Mesothelial cell of epicardium (in vitro differentiated cells): ENCODE measurements at regions not wholly inside any gene's neighbourhood (a gene's known extent, or its start where the extent isn't known, plus 50 kb on each side); places are given as distances from the start of the nearest gene placed in this dataset.

Experiments
- DNase-seq, 2 experiments: peaks; one replicate each; pipeline ENCODE4 v3.0.0; 2021; ENCODE audit warnings: low spot score in 2 of 2; ENCODE audit not compliant: unreplicated experiment in 2 of 2
- H3K27ac Mint-ChIP-seq: 2 replicates; pipeline ENCODE4 v1.8.0; 2021; ENCODE audit warnings: mixed read lengths
- H3K27me3 Mint-ChIP-seq: 2 replicates; pipeline ENCODE4 v1.8.0; 2021; ENCODE audit warnings: low read depth, mixed read lengths
- H3K36me3 Mint-ChIP-seq: 2 replicates; pipeline ENCODE4 v1.8.0; 2021; ENCODE audit warnings: mixed read lengths
- H3K4me1 Mint-ChIP-seq: 2 replicates; pipeline ENCODE4 v1.8.0; 2021; ENCODE audit warnings: mixed read lengths
- H3K4me3 Mint-ChIP-seq: 2 replicates; pipeline ENCODE4 v1.8.0; 2021; ENCODE audit warnings: mild to moderate bottlenecking, moderate library complexity, mixed read lengths
- H3K9me3 Mint-ChIP-seq: 2 replicates; pipeline ENCODE4 v1.8.0; 2021; ENCODE audit warnings: mixed read lengths
- TF ChIP-seq, protein P1 (sequence below): fragments of 200-600 bp; sonication (generic); IDR thresholded peaks from one replicate; pipeline ENCODE4 v1.5.0; 2021; ENCODE audit warnings: antibody characterized with exemption; ENCODE audit not compliant: unreplicated experiment

GRCh38 chr15:101559952-101560351 is 70.4 kb upstream of the PCSK6 start:
- TF ChIP-seq, protein P1, sequence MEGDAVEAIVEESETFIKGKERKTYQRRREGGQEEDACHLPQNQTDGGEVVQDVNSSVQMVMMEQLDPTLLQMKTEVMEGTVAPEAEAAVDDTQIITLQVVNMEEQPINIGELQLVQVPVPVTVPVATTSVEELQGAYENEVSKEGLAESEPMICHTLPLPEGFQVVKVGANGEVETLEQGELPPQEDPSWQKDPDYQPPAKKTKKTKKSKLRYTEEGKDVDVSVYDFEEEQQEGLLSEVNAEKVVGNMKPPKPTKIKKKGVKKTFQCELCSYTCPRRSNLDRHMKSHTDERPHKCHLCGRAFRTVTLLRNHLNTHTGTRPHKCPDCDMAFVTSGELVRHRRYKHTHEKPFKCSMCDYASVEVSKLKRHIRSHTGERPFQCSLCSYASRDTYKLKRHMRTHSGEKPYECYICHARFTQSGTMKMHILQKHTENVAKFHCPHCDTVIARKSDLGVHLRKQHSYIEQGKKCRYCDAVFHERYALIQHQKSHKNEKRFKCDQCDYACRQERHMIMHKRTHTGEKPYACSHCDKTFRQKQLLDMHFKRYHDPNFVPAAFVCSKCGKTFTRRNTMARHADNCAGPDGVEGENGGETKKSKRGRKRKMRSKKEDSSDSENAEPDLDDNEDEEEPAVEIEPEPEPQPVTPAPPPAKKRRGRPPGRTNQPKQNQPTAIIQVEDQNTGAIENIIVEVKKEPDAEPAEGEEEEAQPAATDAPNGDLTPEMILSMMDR = no peak
- no peak for DNase-seq
- Mint-ChIP-seq H3K27ac (no peak overlapping the region), H3K9me3 (peaks cover 7% of the 10 kb centered on the region), H3K27me3 (peaks cover 21% of the 10 kb centered on the region), H3K4me3 (no peak overlapping the region), H3K36me3 (no peaks in the 10 kb centered on the region), H3K4me1 (peaks cover 25% of the 10 kb centered on the region)

- peaks cover 25% of the 10 kb centered on the region for H3K4me1 Mint-ChIP-seq
Observed at GRCh38 chr15:101558221-101558941, 68.9 kb upstream of the PCSK6 start.

DNA sequence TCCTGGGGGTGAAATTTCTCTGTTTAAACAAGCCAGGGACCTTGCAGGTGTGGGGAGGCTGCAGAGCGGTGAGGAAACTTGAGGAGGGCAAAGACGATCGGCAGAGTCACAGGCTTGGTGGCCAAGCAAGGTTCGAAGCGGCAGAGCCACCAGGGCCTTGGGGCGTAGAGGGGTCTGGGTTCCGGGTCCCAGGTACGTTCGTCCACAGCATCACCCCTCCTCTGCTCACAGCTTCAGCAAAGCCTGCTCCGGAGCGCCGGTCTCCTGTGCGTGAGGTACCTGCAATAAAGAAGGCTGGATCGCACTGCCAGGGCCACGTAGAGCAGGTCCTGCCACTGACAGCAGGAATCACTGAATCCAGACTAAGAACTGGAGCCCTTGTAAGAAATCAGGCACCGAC is 66.8 kb upstream of the PCSK6 start:
- Mint-ChIP-seq H3K27me3 (peaks cover 14% of the 10 kb centered on the region), H3K36me3 (no peaks in the 10 kb centered on the region), H3K9me3 (peaks cover 5% of the 10 kb centered on the region), H3K27ac (no peak overlapping the region), H3K4me1 (peaks cover 25% of the 10 kb centered on the region), H3K4me3 (no peak overlapping the region)
- DNase-seq = no peak
- TF ChIP-seq, protein P1 = no peak

More at GRCh38 chr15:101558221-101558941, 68.9 kb upstream of the PCSK6 start:
- no peak for DNase-seq
- Mint-ChIP-seq H3K4me3 (no peak overlapping the region), H3K27ac (peak overlapping the region; percentile 20), H3K27me3 (peaks cover 15% of the 10 kb centered on the region), H3K36me3 (no peaks in the 10 kb centered on the region), H3K9me3 (peaks cover 5% of the 10 kb centered on the region)
- TF ChIP-seq, protein P1 = no peak

- TF ChIP-seq, protein P1 = no peak
- no peaks in the 10 kb centered on the region for H3K36me3 Mint-ChIP-seq
- H3K9me3 Mint-ChIP-seq = peaks cover 5% of the 10 kb centered on the region
- H3K27ac Mint-ChIP-seq = no peak overlapping the region
- no peak overlapping the region for H3K4me3 Mint-ChIP-seq
- peaks cover 17% of the 10 kb centered on the region for H3K4me1 Mint-ChIP-seq
- DNase-seq = no peak
- peaks cover 29% of the 10 kb centered on the region for H3K27me3 Mint-ChIP-seq
Observed at GRCh38 chr15:101554115-101554915, 64.8 kb upstream of the PCSK6 start.

DNA sequence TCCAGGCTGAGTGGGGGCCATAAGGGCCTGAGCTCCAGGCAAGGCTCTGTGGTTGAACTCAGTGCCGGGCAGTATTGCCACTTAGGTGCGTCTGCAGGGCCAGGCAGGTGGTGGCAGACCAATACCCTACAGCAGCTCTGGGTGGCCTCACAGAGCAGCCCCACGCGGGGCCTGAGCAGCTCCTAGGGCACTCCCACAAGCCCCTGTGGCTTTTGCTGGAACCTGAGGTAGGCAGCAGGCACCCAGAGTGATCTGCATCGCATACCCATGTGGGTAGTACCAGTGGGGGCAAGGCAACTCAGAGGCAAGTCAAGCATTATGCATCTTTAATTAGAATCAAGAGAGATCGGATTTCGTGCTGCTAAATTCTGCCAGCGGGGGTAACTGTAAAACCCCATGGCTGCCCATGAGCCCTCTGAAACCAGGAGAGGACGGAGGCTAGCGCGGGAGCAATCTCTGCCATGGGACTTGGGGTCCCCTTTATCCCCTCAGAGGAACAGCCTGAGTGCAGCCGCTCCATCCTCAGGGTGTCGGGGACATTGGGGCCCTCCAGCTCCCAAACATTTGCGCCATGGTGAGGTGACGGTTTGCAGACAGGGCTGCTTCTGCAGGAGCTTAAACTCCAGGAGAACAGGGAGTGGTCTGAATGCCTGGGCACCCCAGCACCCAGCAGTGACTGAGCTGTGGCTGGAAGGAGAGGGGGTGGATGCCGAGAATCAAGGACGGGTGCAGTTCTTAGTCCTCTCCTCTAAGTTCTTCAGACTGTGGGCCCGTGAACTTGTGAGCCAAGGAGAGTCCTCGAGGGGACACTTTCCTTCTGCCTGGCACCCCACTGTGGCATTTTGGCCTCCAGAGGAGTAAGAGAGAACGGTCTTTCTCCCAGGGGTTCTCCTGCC is 62.4 kb upstream of the PCSK6 start:
- Mint-ChIP-seq H3K27ac (no peak overlapping the region), H3K36me3 (no peaks in the 10 kb centered on the region), H3K9me3 (peaks cover 13% of the 10 kb centered on the region), H3K4me1 (peaks cover 2% of the 10 kb centered on the region), H3K27me3 (peaks cover 44% of the 10 kb centered on the region), H3K4me3 (no peak overlapping the region)
- DNase-seq = no peak
- TF ChIP-seq, protein P1 = no peak
